ENCODE measurements at regions not wholly inside any gene's neighbourhood (a gene's known extent, or its start where the extent isn't known, plus 50 kb on each side); places are given as distances from the start of the nearest gene placed in this dataset.
"Not testable (repeated sequence)": the region's sequence is repeated elsewhere in the genome, so short reads cannot be mapped to it uniquely, and the experiment has no call there.

- DNase-seq (ENCODE audit: low spot score): no peak
These were observed 479.5 kb downstream of the CD83 start for GRCh38 chr6:14597090-14597489.

- DNase-seq (ENCODE audit: low spot score): no peak
These were observed 480.7 kb downstream of the CD83 start for GRCh38 chr6:14598017-14598864.

GRCh38 chr6:14600306-14600705, 482.7 kb downstream of the CD83 start:
- not testable (repeated sequence) for DNase-seq (ENCODE audit: low spot score)

- DNase-seq (ENCODE audit: low spot score): no peak
These were observed 483.9 kb downstream of the CD83 start for GRCh38 chr6:14601490-14601889.

GRCh38 chr6:14606353-14606752, 488.8 kb downstream of the CD83 start:
- no peak for DNase-seq (ENCODE audit: low spot score)

GRCh38 chr6:14610141-14610540, 492.6 kb downstream of the CD83 start:
- no peak for DNase-seq (ENCODE audit: low spot score)

GRCh38 chr6:14612016-14612980, 494.7 kb downstream of the CD83 start:
- DNase-seq (ENCODE audit: low spot score): no peak

- no peak for DNase-seq (ENCODE audit: low spot score)
These were observed 497.1 kb downstream of the CD83 start for GRCh38 chr6:14614631-14615030.

GRCh38 chr6:14616656-14617055, 499.1 kb downstream of the CD83 start:
- DNase-seq (ENCODE audit: low spot score): no peak

- no peak for DNase-seq (ENCODE audit: low spot score)
These were observed 501.3 kb downstream of the CD83 start for GRCh38 chr6:14618759-14619418.

- DNase-seq (ENCODE audit: low spot score): no peak
These were observed 501.8 kb downstream of the CD83 start for GRCh38 chr6:14619419-14619781.

- DNase-seq (ENCODE audit: low spot score): no peak
These were observed 502.9 kb downstream of the CD83 start for GRCh38 chr6:14620522-14620921.

GRCh38 chr6:14621518-14621917, 503.9 kb downstream of the CD83 start:
- no peak for DNase-seq (ENCODE audit: low spot score)

- DNase-seq (ENCODE audit: low spot score): no peak
These were observed 504.5 kb downstream of the CD83 start for GRCh38 chr6:14622085-14622484.

GRCh38 chr6:14622909-14623505, 505.4 kb downstream of the CD83 start:
- DNase-seq (ENCODE audit: low spot score): no peak

GRCh38 chr6:14625173-14625895, 507.8 kb downstream of the CD83 start:
- no peak for DNase-seq (ENCODE audit: low spot score)

GRCh38 chr6:14626556-14626955, 509.0 kb downstream of the CD83 start:
- DNase-seq (ENCODE audit: low spot score): no peak

- no peak for DNase-seq (ENCODE audit: low spot score)
These were observed 512.4 kb downstream of the CD83 start for GRCh38 chr6:14630016-14630415.

GRCh38 chr6:14633479-14633878, 515.9 kb downstream of the CD83 start:
- no peak for DNase-seq (ENCODE audit: low spot score)

GRCh38 chr6:14634072-14634471, 516.5 kb downstream of the CD83 start:
- DNase-seq (ENCODE audit: low spot score): no peak

- DNase-seq (ENCODE audit: low spot score): no peak
These were observed 517.6 kb downstream of the CD83 start for GRCh38 chr6:14635195-14635594.
